NT2/D1 (cell line): ENCODE measurements at regions not wholly inside any gene's neighbourhood (a gene's known extent, or its start where the extent isn't known, plus 50 kb on each side); places are given as distances from the start of the nearest gene placed in this dataset.

Source experiments
- YY1 ChIP-seq: IDR thresholded peaks from 2 replicates; pipeline ENCODE4 v1.6.1; 2011; ENCODE audit not compliant: insufficient read length, insufficient read depth
- ZNF274 ChIP-seq: IDR thresholded peaks from 2 replicates; pipeline ENCODE4 v1.6.1; 2011; ENCODE audit warnings: mild to moderate bottlenecking, low read depth, low read length

GRCh38 chr2:217724471-217724870, 278.3 kb downstream of the TNS1 start:
- TF ChIP-seq YY1 (no peak), ZNF274 (no peak)
